ENCODE measurements at regions not wholly inside any gene's neighbourhood (a gene's known extent, or its start where the extent isn't known, plus 50 kb on each side); places are given as distances from the start of the nearest gene placed in this dataset.

GRCh38 chr6:9161731-9162130 lies 726.4 kb upstream of the SLC35B3 start:
- TF ChIP-seq CTCF (IDR thresholded peaks at IDR 0.05) (no peak), POLR2A (IDR thresholded peaks at IDR 0.05) (no peak)

All from uterus (tissue), 2 donors.